ENCODE measurements at regions not wholly inside any gene's neighbourhood (a gene's known extent, or its start where the extent isn't known, plus 50 kb on each side); places are given as distances from the start of the nearest gene placed in this dataset.

GRCh38 chr5:92418341-92418740, 1035.2 kb upstream of the ARRDC3 start:
- DNase-seq (ENCODE audit: low read depth): no peak
- no peak overlapping the region for H3K4me3 ChIP-seq (ENCODE audit: low read depth, low read length)
- TF ChIP-seq CTCF (IDR thresholded peaks at IDR 0.05; ENCODE audit: low read depth, low read length, missing control alignments): no peak
- in situ Hi-C loops (cut with HindIII; ENCODE audit: low sequenced_read_pairs): no loop called here

GRCh38 chr5:92409134-92409533, 1026.0 kb upstream of the ARRDC3 start:
- no peak overlapping the region for H3K4me3 ChIP-seq (ENCODE audit: low read depth, low read length)
- no peak for DNase-seq (ENCODE audit: low read depth)
- no peak for TF ChIP-seq CTCF (IDR thresholded peaks at IDR 0.05; ENCODE audit: low read depth, low read length, missing control alignments)
- in situ Hi-C loops (cut with HindIII; ENCODE audit: low sequenced_read_pairs): no loop called here

GRCh38 chr5:92402956-92403702, 1020.0 kb upstream of the ARRDC3 start:
- DNase-seq (ENCODE audit: low read depth): no peak
- TF ChIP-seq CTCF (IDR thresholded peaks at IDR 0.05; ENCODE audit: low read depth, low read length, missing control alignments): no peak
- in situ Hi-C loops (cut with HindIII; ENCODE audit: low sequenced_read_pairs): no loop called here
- no peak overlapping the region for H3K4me3 ChIP-seq (ENCODE audit: low read depth, low read length)

GRCh38 chr5:92402045-92402444, 1018.9 kb upstream of the ARRDC3 start:
- DNase-seq (ENCODE audit: low read depth): no peak
- in situ Hi-C loops (cut with HindIII; ENCODE audit: low sequenced_read_pairs): no loop called here
- H3K4me3 ChIP-seq (ENCODE audit: low read depth, low read length): no peak overlapping the region
- TF ChIP-seq CTCF (IDR thresholded peaks at IDR 0.05; ENCODE audit: low read depth, low read length, missing control alignments): no peak

- no peak overlapping the region for H3K4me3 ChIP-seq (ENCODE audit: low read depth, low read length)
- DNase-seq (ENCODE audit: low read depth): peak; percentile 60
- TF ChIP-seq CTCF (IDR thresholded peaks at IDR 0.05; ENCODE audit: low read depth, low read length, missing control alignments): peak; percentile 24
- in situ Hi-C loops (cut with HindIII; ENCODE audit: low sequenced_read_pairs): no loop called here
Measured at GRCh38 chr5:92401492-92401891, 1018.4 kb upstream of the ARRDC3 start.

- no peak for TF ChIP-seq CTCF (IDR thresholded peaks at IDR 0.05; ENCODE audit: low read depth, low read length, missing control alignments)
- in situ Hi-C loops (cut with HindIII; ENCODE audit: low sequenced_read_pairs): no loop called here
- DNase-seq (ENCODE audit: low read depth): no peak
- H3K4me3 ChIP-seq (ENCODE audit: low read depth, low read length): no peak overlapping the region
Measured at GRCh38 chr5:92394936-92395335, 1011.8 kb upstream of the ARRDC3 start.

Data from astrocyte of the cerebellum (primary cell).